Lung (tissue), 11 donors: ENCODE measurements at regions not wholly inside any gene's neighbourhood (a gene's known extent, or its start where the extent isn't known, plus 50 kb on each side); places are given as distances from the start of the nearest gene placed in this dataset.

Source experiments
- ATAC-seq: fragments of 200-7000 bp; cut with Tn5 transposase; one replicate; pipeline ENCODE4 v1.9.1; 2020; ENCODE audit warnings: moderate number of reproducible peaks; ENCODE audit not compliant: insufficient read depth, low FRiP score
- DNase-seq, 3 donors: peaks; one replicate each; pipeline ENCODE4 v3.0.0-alpha.2; 2013 to 2017
- H3K27ac ChIP-seq, 2 donors: one replicate each; pipeline ENCODE4 v1.5.1; 2013; ENCODE audit warnings: mild to moderate bottlenecking in 2 of 2, moderate library complexity in 2 of 2, control low read depth in 1 of 2, inconsistent platforms in 1 of 2, low read depth in 1 of 2, low read length in 1 of 2
- H3K27me3 ChIP-seq, 3 donors: one replicate each; pipeline ENCODE4 v1.5.1; 2013; ENCODE audit warnings: low read length in 2 of 3; ENCODE audit not compliant: control insufficient read depth in 3 of 3, insufficient read depth in 3 of 3
- H3K36me3 ChIP-seq, 4 donors: one replicate each; pipeline ENCODE4 v1.5.1; 2013; ENCODE audit warnings: low read length in 4 of 4, mild to moderate bottlenecking in 1 of 4, moderate library complexity in 1 of 4; ENCODE audit not compliant: control insufficient read depth in 4 of 4, insufficient read depth in 4 of 4
- H3K4me1 ChIP-seq, 5 donors: one replicate each; pipeline ENCODE4 v1.5.1; 2013; ENCODE audit warnings: low read length in 5 of 5, mild to moderate bottlenecking in 2 of 5, moderate library complexity in 1 of 5; ENCODE audit not compliant: control insufficient read depth in 5 of 5, insufficient read depth in 5 of 5
- H3K4me3 ChIP-seq: one replicate; pipeline ENCODE4 v1.5.1; 2013; ENCODE audit warnings: mild to moderate bottlenecking, control low read depth, moderate library complexity
- H3K9ac ChIP-seq, 2 donors: one replicate each; pipeline ENCODE4 v1.5.1; 2013; ENCODE audit warnings: low read length in 2 of 2, control low read depth in 1 of 2; ENCODE audit not compliant: insufficient read depth in 1 of 2
- H3K9me3 ChIP-seq, 4 donors: one replicate each; pipeline ENCODE4 v1.5.1; 2013; ENCODE audit warnings: low read length in 3 of 4, mild to moderate bottlenecking in 1 of 4, moderate library complexity in 1 of 4; ENCODE audit not compliant: control insufficient read depth in 4 of 4, insufficient read depth in 3 of 4
- CTCF ChIP-seq: IDR thresholded peaks from 2 replicates; pipeline ENCODE4 v1.5.1; 2012; ENCODE audit warnings: mild to moderate bottlenecking; ENCODE audit errors: control extremely low read depth, extremely low read depth
- WGBS, 2 donors: extraction: QIAGEN DNeasy Blood & Tissue Kit; methylation state at CpG; one replicate each; pipeline ENCODE4 v1.1.7; 2013; 5-methylcytosine and 5-hydroxymethylcytosine counted together
- donor health status: control.
- donor health status: control.
- donor health status: Bipolar disorder and iron deficiency.
- donor health status: healthy.
- donor health status: DM: yes; HTN: yes; CAD: no.

GRCh38 chr11:15519911-15520310 is 405.2 kb downstream of the INSC start:
- Histone ChIP-seq H3K36me3 (no peaks in the 10 kb centered on the region), H3K27me3 (no peaks in the 10 kb centered on the region), H3K27ac (no peak overlapping the region), H3K4me1 (no peaks in the 10 kb centered on the region), H3K4me3 (no peak overlapping the region), H3K9me3 (peaks cover 1 to 4% (median 2%) of the 10 kb centered on the region in 4 donors), H3K9ac (no peak overlapping the region)
- TF ChIP-seq CTCF = no peak
- 79 to 89% methylated on average over 2 of the region's 2 CpGs for WGBS, 2 donors
- DNase-seq = no peak
- no peak for ATAC-seq

- Histone ChIP-seq H3K27me3 (no peaks in the 10 kb centered on the region), H3K27ac (no peak overlapping the region), H3K9ac (no peak overlapping the region), H3K36me3 (no peaks in the 10 kb centered on the region), H3K4me1 (no peaks in the 10 kb centered on the region), H3K4me3 (no peak overlapping the region), H3K9me3 (peaks cover 0 to 14% (median 9%) of the 10 kb centered on the region in 4 donors)
- DNase-seq (no peak), ATAC-seq (no peak)
- WGBS, 2 donors = 49 to 50% methylated on average over 2 of the region's 2 CpGs
- no peak for TF ChIP-seq CTCF
Measured at GRCh38 chr11:15523543-15523942, 408.8 kb downstream of the INSC start.

- no peak for TF ChIP-seq CTCF
- H3K4me1 ChIP-seq = no peaks in the 10 kb centered on the region
- H3K27me3 ChIP-seq = no peaks in the 10 kb centered on the region
- no peak overlapping the region for H3K27ac ChIP-seq
- ATAC-seq (no peak), DNase-seq (no peak)
- no peak overlapping the region for H3K4me3 ChIP-seq
- H3K9me3 ChIP-seq = peaks cover 0 to 14% (median 9%) of the 10 kb centered on the region in 4 donors
- no peaks in the 10 kb centered on the region for H3K36me3 ChIP-seq
- 72 to 73% methylated on average over 1 of the region's 1 CpG for WGBS, 2 donors
- H3K9ac ChIP-seq = no peak overlapping the region
Measured at GRCh38 chr11:15525582-15525981, 410.9 kb downstream of the INSC start.

GRCh38 chr11:15526032-15526431 is 411.3 kb downstream of the INSC start:
- ATAC-seq = no peak
- no peak overlapping the region for H3K4me3 ChIP-seq
- no peak overlapping the region for H3K9ac ChIP-seq
- 86 to 89% methylated on average over 2 of the region's 2 CpGs for WGBS, 2 donors
- no peaks in the 10 kb centered on the region for H3K4me1 ChIP-seq
- DNase-seq = no peak
- TF ChIP-seq CTCF = no peak
- peaks cover 0 to 14% (median 9%) of the 10 kb centered on the region in 4 donors for H3K9me3 ChIP-seq
- H3K36me3 ChIP-seq = no peaks in the 10 kb centered on the region
- no peaks in the 10 kb centered on the region for H3K27me3 ChIP-seq
- H3K27ac ChIP-seq = no peak overlapping the region
